Nephron progenitor cell (in vitro differentiated cells): ENCODE measurements at regions not wholly inside any gene's neighbourhood (a gene's known extent, or its start where the extent isn't known, plus 50 kb on each side); places are given as distances from the start of the nearest gene placed in this dataset.
A peak's percentile ranks its signal among the peaks of the same experiment; 100 is the strongest.

ENCODE experiments used
- DNase-seq: peaks from one replicate; pipeline ENCODE4 v3.0.0; 2021
- H3K27ac Mint-ChIP-seq: 2 replicates; pipeline ENCODE4 v1.8.0; 2021; ENCODE audit warnings: mild to moderate bottlenecking, moderate library complexity, mixed read lengths
- H3K27me3 Mint-ChIP-seq: 2 replicates; pipeline ENCODE4 v1.8.0; 2021; ENCODE audit warnings: mild to moderate bottlenecking, low read depth, mixed read lengths; ENCODE audit not compliant: poor library complexity
- H3K36me3 Mint-ChIP-seq: 2 replicates; pipeline ENCODE4 v1.8.0; 2021; ENCODE audit warnings: low read depth, mixed read lengths
- H3K4me1 Mint-ChIP-seq: 2 replicates; pipeline ENCODE4 v1.8.0; 2021; ENCODE audit warnings: mixed read lengths
- H3K4me3 Mint-ChIP-seq: 2 replicates; pipeline ENCODE4 v1.8.0; 2021; ENCODE audit warnings: mild to moderate bottlenecking, moderate library complexity, mixed read lengths
- H3K9me3 Mint-ChIP-seq: 2 replicates; pipeline ENCODE4 v1.8.0; 2021; ENCODE audit warnings: mild to moderate bottlenecking, moderate library complexity, mixed read lengths
- TF ChIP-seq, protein P1 (sequence below): fragments of 200-600 bp; sonication (generic); IDR thresholded peaks from 2 replicates; pipeline ENCODE4 v1.5.0; 2021; ENCODE audit warnings: antibody characterized with exemption

GRCh38 chr6:11322252-11322885, 89.9 kb upstream of the NEDD9 start:
- no peaks in the 10 kb centered on the region for H3K36me3 Mint-ChIP-seq
- no peak overlapping the region for H3K4me3 Mint-ChIP-seq
- H3K27me3 Mint-ChIP-seq, result peaks cover 5% of the 10 kb centered on the region
- no peak overlapping the region for H3K27ac Mint-ChIP-seq
- no peaks in the 10 kb centered on the region for H3K9me3 Mint-ChIP-seq
- TF ChIP-seq, protein P1, sequence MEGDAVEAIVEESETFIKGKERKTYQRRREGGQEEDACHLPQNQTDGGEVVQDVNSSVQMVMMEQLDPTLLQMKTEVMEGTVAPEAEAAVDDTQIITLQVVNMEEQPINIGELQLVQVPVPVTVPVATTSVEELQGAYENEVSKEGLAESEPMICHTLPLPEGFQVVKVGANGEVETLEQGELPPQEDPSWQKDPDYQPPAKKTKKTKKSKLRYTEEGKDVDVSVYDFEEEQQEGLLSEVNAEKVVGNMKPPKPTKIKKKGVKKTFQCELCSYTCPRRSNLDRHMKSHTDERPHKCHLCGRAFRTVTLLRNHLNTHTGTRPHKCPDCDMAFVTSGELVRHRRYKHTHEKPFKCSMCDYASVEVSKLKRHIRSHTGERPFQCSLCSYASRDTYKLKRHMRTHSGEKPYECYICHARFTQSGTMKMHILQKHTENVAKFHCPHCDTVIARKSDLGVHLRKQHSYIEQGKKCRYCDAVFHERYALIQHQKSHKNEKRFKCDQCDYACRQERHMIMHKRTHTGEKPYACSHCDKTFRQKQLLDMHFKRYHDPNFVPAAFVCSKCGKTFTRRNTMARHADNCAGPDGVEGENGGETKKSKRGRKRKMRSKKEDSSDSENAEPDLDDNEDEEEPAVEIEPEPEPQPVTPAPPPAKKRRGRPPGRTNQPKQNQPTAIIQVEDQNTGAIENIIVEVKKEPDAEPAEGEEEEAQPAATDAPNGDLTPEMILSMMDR, result no peak
- no peak for DNase-seq
- peaks cover 30% of the 10 kb centered on the region for H3K4me1 Mint-ChIP-seq

- Mint-ChIP-seq H3K36me3 (no peaks in the 10 kb centered on the region), H3K4me1 (peaks cover 38% of the 10 kb centered on the region), H3K27ac (no peak overlapping the region), H3K4me3 (no peak overlapping the region), H3K9me3 (no peaks in the 10 kb centered on the region), H3K27me3 (peaks cover 5% of the 10 kb centered on the region)
- TF ChIP-seq, protein P1, result no peak
- no peak for DNase-seq
These were observed 88.6 kb upstream of the NEDD9 start for GRCh38 chr6:11320914-11321597.

DNA sequence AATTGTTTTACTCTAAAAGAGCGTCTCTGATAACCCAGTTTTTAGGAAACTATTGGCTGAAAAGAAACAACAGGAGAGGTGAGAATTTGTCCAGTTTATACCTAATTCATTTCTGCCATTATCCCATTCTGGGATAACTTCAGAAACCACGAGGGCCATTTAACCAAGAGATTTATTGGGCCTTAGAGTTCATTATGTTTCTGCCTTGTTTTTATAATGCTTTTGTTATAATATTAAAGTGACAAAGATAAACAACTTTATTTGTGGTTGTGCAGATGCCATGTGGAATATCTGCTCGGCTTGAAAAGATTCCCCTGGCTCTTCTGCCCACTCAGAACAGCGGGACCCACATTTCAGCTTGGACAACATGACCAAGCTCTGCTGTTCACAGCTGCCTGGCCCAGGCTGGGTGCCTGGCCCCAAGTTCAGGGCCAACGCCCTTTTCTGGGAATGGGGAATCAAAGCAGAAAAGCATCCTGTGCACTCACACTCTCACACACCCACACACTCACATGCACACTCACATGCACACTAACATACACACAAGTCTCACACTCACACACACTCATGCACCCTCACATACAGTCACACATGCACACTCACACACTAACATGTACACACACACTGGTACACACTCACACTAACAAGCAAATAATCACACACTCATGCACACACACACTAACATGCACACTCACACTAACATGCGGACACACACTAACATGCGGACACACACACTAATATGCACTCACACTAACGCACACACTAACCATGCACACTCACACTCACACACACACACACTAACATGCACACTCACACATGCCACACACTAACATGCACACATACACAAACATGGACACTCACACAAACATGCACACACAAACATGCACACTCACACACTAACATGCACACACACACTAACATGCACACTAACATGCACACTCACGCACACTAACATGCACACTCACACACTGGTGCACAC, 86.7 kb upstream of the NEDD9 start:
- Mint-ChIP-seq H3K27ac (no peak overlapping the region), H3K27me3 (peaks cover 5% of the 10 kb centered on the region), H3K4me1 (peaks cover 30% of the 10 kb centered on the region), H3K4me3 (no peak overlapping the region), H3K36me3 (no peaks in the 10 kb centered on the region), H3K9me3 (no peaks in the 10 kb centered on the region)
- no peak for DNase-seq
- TF ChIP-seq, protein P1, result no peak

DNA sequence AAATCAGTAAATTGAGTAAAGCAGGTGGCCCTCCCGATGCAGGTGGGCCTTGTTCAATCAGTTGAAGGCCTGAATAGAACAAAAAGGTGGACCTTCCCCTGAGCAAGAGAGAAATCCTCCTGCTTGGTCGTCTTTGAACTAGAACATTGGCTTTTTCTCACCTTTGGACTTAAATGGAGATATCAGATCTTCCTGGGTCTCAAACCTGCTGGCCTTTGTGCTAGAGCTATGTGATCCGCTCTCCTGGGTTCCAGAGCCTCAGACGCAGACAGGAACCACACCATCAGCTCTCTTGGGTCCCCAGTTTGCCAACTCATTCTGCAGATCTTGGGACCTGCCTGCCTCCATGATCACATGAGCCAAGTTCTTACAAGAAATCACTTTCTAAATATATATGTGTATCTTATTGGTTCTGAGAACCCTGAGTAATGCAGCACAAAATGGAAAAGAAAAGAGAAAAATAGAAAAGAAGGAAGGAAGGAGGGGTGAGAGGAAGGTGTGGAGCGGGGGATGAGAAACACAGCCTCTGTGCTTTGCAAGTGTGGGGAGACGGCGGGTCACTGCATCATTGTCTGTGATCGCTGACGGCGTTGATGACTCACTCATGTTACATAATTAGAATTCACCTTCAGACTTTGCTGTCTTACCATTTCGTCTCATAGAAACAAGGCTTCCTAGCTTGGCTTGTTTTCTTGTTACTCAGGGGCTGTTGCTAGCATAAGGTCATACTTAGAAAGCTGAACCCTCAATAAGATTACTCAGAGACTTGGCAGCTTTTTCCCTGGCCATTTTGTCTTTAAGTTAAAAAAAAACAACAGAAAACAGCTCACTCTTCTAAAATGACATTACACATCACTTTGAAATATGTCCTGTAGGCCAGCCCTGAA, 85.7 kb upstream of the NEDD9 start:
- H3K27me3 Mint-ChIP-seq, result peaks cover 5% of the 10 kb centered on the region
- no peaks in the 10 kb centered on the region for H3K9me3 Mint-ChIP-seq
- H3K27ac Mint-ChIP-seq, result peak overlapping the region; percentile 2
- H3K4me3 Mint-ChIP-seq, result no peak overlapping the region
- peaks cover 23% of the 10 kb centered on the region for H3K4me1 Mint-ChIP-seq
- H3K36me3 Mint-ChIP-seq, result no peaks in the 10 kb centered on the region
- TF ChIP-seq, protein P1, result no peak
- no peak for DNase-seq

DNA sequence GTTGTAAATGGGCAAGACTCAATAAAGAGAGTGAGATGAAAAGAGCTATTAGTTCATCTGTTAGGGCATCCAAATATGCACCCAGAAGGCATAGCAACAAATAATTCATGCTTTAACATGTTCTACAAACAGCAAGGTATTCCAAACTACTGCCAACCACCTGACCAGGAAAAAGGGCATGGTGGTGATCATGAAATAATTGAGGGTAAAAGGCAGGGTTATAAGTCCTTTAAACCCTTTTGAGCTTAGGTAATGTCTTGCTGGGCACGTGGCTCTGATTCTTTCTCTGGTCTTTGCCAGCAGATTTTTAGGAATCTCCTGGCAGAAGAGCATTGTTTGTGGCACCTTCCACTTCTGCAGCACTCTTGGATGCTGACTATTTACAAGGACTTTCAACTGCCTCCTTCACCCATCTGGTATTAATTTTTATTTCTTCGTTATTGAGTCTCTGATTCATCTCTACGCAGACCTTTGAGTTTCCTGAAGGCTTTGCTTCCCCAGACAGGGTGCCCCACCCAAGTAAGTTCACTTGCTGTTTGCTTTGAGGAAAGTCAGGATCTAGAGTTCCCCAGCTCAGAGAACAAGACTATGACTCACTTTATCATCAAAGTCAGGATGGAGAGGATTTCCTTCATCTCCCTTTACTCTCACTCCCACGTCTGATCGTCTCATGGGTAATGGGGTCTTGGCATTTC, 83.4 kb upstream of the NEDD9 start:
- H3K27me3 Mint-ChIP-seq, result peaks cover 2% of the 10 kb centered on the region
- H3K9me3 Mint-ChIP-seq, result no peaks in the 10 kb centered on the region
- no peak overlapping the region for H3K4me3 Mint-ChIP-seq
- TF ChIP-seq, protein P1, result no peak
- H3K27ac Mint-ChIP-seq, result no peak overlapping the region
- H3K4me1 Mint-ChIP-seq, result peaks cover 23% of the 10 kb centered on the region
- H3K36me3 Mint-ChIP-seq, result no peaks in the 10 kb centered on the region
- no peak for DNase-seq
